ENCODE measurements at regions not wholly inside any gene's neighbourhood (a gene's known extent, or its start where the extent isn't known, plus 50 kb on each side); places are given as distances from the start of the nearest gene placed in this dataset.

- no peak for DNase-seq (ENCODE audit: low read depth, low spot score)
- Histone ChIP-seq H3K9me3 (ENCODE audit: insufficient read depth, low read length) (no peaks in the 10 kb centered on the region), H3K4me3 (ENCODE audit: insufficient read length, low read depth) (no peak overlapping the region), H3K27me3 (ENCODE audit: insufficient read depth, insufficient read length) (no peaks in the 10 kb centered on the region), H3K4me1 (ENCODE audit: insufficient read depth, insufficient read length) (no peaks in the 10 kb centered on the region), H3K36me3 (ENCODE audit: insufficient read depth, insufficient read length, low read length) (no peaks in the 10 kb centered on the region), H3K9ac (ENCODE audit: insufficient read length, low read depth) (no peak overlapping the region)
- TF ChIP-seq SUZ12 (IDR thresholded peaks at IDR 0.05; ENCODE audit: extremely low read depth, insufficient read depth, insufficient read length) = no peak
- no peak for TF ChIP-seq ZNF274 (IDR thresholded peaks at IDR 0.05; ENCODE audit: low read depth, low read length)
- TF ChIP-seq YY1 (IDR thresholded peaks at IDR 0.05; ENCODE audit: insufficient read depth, insufficient read length) = no peak
Observed at GRCh38 chr20:22232923-22233322, 351.4 kb downstream of the FOXA2 start.

- H3K9ac ChIP-seq (ENCODE audit: insufficient read length, low read depth) = no peak overlapping the region
- no peak for DNase-seq (ENCODE audit: low read depth, low spot score)
- no peaks in the 10 kb centered on the region for H3K9me3 ChIP-seq (ENCODE audit: insufficient read depth, low read length)
- no peaks in the 10 kb centered on the region for H3K4me1 ChIP-seq (ENCODE audit: insufficient read depth, insufficient read length)
- H3K4me3 ChIP-seq (ENCODE audit: insufficient read length, low read depth) = no peak overlapping the region
- H3K27me3 ChIP-seq (ENCODE audit: insufficient read depth, insufficient read length) = no peaks in the 10 kb centered on the region
- no peaks in the 10 kb centered on the region for H3K36me3 ChIP-seq (ENCODE audit: insufficient read depth, insufficient read length, low read length)
- TF ChIP-seq YY1 (IDR thresholded peaks at IDR 0.05; ENCODE audit: insufficient read depth, insufficient read length) (no peak), ZNF274 (IDR thresholded peaks at IDR 0.05; ENCODE audit: low read depth, low read length) (no peak), SUZ12 (IDR thresholded peaks at IDR 0.05; ENCODE audit: extremely low read depth, insufficient read depth, insufficient read length) (no peak)
Observed at GRCh38 chr20:22232473-22232872, 351.9 kb downstream of the FOXA2 start.

GRCh38 chr20:22226849-22227700 lies 357.3 kb downstream of the FOXA2 start:
- no peaks in the 10 kb centered on the region for H3K27me3 ChIP-seq (ENCODE audit: insufficient read depth, insufficient read length)
- H3K4me3 ChIP-seq (ENCODE audit: insufficient read length, low read depth) = no peak overlapping the region
- no peaks in the 10 kb centered on the region for H3K4me1 ChIP-seq (ENCODE audit: insufficient read depth, insufficient read length)
- no peaks in the 10 kb centered on the region for H3K36me3 ChIP-seq (ENCODE audit: insufficient read depth, insufficient read length, low read length)
- TF ChIP-seq YY1 (IDR thresholded peaks at IDR 0.05; ENCODE audit: insufficient read depth, insufficient read length) (no peak), SUZ12 (IDR thresholded peaks at IDR 0.05; ENCODE audit: extremely low read depth, insufficient read depth, insufficient read length) (no peak), ZNF274 (IDR thresholded peaks at IDR 0.05; ENCODE audit: low read depth, low read length) (no peak)
- H3K9ac ChIP-seq (ENCODE audit: insufficient read length, low read depth) = no peak overlapping the region
- no peaks in the 10 kb centered on the region for H3K9me3 ChIP-seq (ENCODE audit: insufficient read depth, low read length)
- no peak for DNase-seq (ENCODE audit: low read depth, low spot score)

GRCh38 chr20:22223236-22223635 lies 361.1 kb downstream of the FOXA2 start:
- no peak overlapping the region for H3K4me3 ChIP-seq (ENCODE audit: insufficient read length, low read depth)

DNA sequence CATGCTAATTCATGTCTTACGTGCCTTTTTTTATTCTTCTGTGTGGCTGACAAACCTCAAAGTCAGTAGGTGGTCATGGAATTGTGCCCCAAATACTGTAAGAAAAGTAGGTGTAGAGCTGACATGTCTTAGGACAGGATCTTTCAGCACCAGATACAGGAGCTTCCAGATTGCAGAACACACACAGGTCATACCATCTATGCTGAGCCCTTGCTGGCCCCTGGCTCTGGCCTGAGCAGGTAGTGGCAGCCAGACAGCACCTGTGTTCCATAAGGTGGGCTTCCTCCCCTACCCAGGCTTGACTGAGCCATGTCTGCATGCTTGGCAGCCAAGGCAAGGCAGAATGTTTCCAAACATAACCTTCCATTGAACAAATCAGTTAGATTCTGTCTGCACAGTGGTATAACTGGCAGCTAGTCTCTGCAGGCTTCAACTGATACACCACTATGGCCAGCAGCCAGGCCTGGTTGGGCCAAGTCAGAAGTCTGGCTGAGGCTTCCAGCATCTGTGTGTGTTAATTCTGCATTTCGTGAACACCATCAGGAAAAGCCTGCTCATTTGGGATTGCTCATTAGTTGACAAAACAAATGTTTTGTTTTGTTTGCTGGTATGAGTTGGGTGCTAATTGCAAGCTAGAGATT lies 366.5 kb downstream of the FOXA2 start:
- H3K27me3 ChIP-seq (ENCODE audit: insufficient read depth, insufficient read length) = no peaks in the 10 kb centered on the region
- no peak overlapping the region for H3K9ac ChIP-seq (ENCODE audit: insufficient read length, low read depth)
- no peak for DNase-seq (ENCODE audit: low read depth, low spot score)
- H3K4me3 ChIP-seq (ENCODE audit: insufficient read length, low read depth) = no peak overlapping the region
- no peaks in the 10 kb centered on the region for H3K9me3 ChIP-seq (ENCODE audit: insufficient read depth, low read length)
- no peaks in the 10 kb centered on the region for H3K36me3 ChIP-seq (ENCODE audit: insufficient read depth, insufficient read length, low read length)
- TF ChIP-seq ZNF274 (IDR thresholded peaks at IDR 0.05; ENCODE audit: low read depth, low read length) = no peak
- no peak for TF ChIP-seq SUZ12 (IDR thresholded peaks at IDR 0.05; ENCODE audit: extremely low read depth, insufficient read depth, insufficient read length)
- no peak for TF ChIP-seq YY1 (IDR thresholded peaks at IDR 0.05; ENCODE audit: insufficient read depth, insufficient read length)
- H3K4me1 ChIP-seq (ENCODE audit: insufficient read depth, insufficient read length) = no peaks in the 10 kb centered on the region

More at GRCh38 chr20:22223236-22223635, 361.1 kb downstream of the FOXA2 start:
- TF ChIP-seq SUZ12 (IDR thresholded peaks at IDR 0.05; ENCODE audit: extremely low read depth, insufficient read depth, insufficient read length) = no peak
- no peak for TF ChIP-seq YY1 (IDR thresholded peaks at IDR 0.05; ENCODE audit: insufficient read depth, insufficient read length)
- TF ChIP-seq ZNF274 (IDR thresholded peaks at IDR 0.05; ENCODE audit: low read depth, low read length) = no peak
- Histone ChIP-seq H3K36me3 (ENCODE audit: insufficient read depth, insufficient read length, low read length) (no peaks in the 10 kb centered on the region), H3K9ac (ENCODE audit: insufficient read length, low read depth) (no peak overlapping the region), H3K9me3 (ENCODE audit: insufficient read depth, low read length) (no peaks in the 10 kb centered on the region), H3K4me1 (ENCODE audit: insufficient read depth, insufficient read length) (no peaks in the 10 kb centered on the region), H3K27me3 (ENCODE audit: insufficient read depth, insufficient read length) (no peaks in the 10 kb centered on the region)
- no peak for DNase-seq (ENCODE audit: low read depth, low spot score)

- H3K36me3 ChIP-seq (ENCODE audit: insufficient read depth, insufficient read length, low read length) = no peaks in the 10 kb centered on the region
- H3K27me3 ChIP-seq (ENCODE audit: insufficient read depth, insufficient read length) = no peaks in the 10 kb centered on the region
- TF ChIP-seq SUZ12 (IDR thresholded peaks at IDR 0.05; ENCODE audit: extremely low read depth, insufficient read depth, insufficient read length) (no peak), ZNF274 (IDR thresholded peaks at IDR 0.05; ENCODE audit: low read depth, low read length) (no peak)
- H3K9me3 ChIP-seq (ENCODE audit: insufficient read depth, low read length) = no peaks in the 10 kb centered on the region
- no peak overlapping the region for H3K9ac ChIP-seq (ENCODE audit: insufficient read length, low read depth)
- no peak for DNase-seq (ENCODE audit: low read depth, low spot score)
- no peak overlapping the region for H3K4me3 ChIP-seq (ENCODE audit: insufficient read length, low read depth)
- H3K4me1 ChIP-seq (ENCODE audit: insufficient read depth, insufficient read length) = no peaks in the 10 kb centered on the region
Observed at GRCh38 chr20:22216984-22217383, 367.4 kb downstream of the FOXA2 start.

GRCh38 chr20:22214296-22214695 lies 370.1 kb downstream of the FOXA2 start:
- TF ChIP-seq ZNF274 (IDR thresholded peaks at IDR 0.05; ENCODE audit: low read depth, low read length) (no peak), YY1 (IDR thresholded peaks at IDR 0.05; ENCODE audit: insufficient read depth, insufficient read length) (no peak), SUZ12 (IDR thresholded peaks at IDR 0.05; ENCODE audit: extremely low read depth, insufficient read depth, insufficient read length) (no peak)
- DNase-seq (ENCODE audit: low read depth, low spot score) = no peak
- no peak overlapping the region for H3K9ac ChIP-seq (ENCODE audit: insufficient read length, low read depth)
- no peaks in the 10 kb centered on the region for H3K27me3 ChIP-seq (ENCODE audit: insufficient read depth, insufficient read length)
- H3K4me1 ChIP-seq (ENCODE audit: insufficient read depth, insufficient read length) = no peaks in the 10 kb centered on the region
- H3K36me3 ChIP-seq (ENCODE audit: insufficient read depth, insufficient read length, low read length) = no peaks in the 10 kb centered on the region
- H3K9me3 ChIP-seq (ENCODE audit: insufficient read depth, low read length) = no peaks in the 10 kb centered on the region
- no peak overlapping the region for H3K4me3 ChIP-seq (ENCODE audit: insufficient read length, low read depth)
